ENCODE measurements at regions not wholly inside any gene's neighbourhood (a gene's known extent, or its start where the extent isn't known, plus 50 kb on each side); places are given as distances from the start of the nearest gene placed in this dataset.

GRCh38 chr12:13376610-13377373, 180.3 kb downstream of the EMP1 start:
- no peak for DNase-seq

- DNase-seq = no peak
These were observed 179.2 kb downstream of the EMP1 start for GRCh38 chr12:13375583-13376345.

- DNase-seq = no peak
These were observed 178.3 kb downstream of the EMP1 start for GRCh38 chr12:13374793-13375192.

GRCh38 chr12:13373803-13374202, 177.3 kb downstream of the EMP1 start:
- DNase-seq = no peak

- DNase-seq = no peak
These were observed 176.6 kb downstream of the EMP1 start for GRCh38 chr12:13373131-13373530.

GRCh38 chr12:13372386-13372785, 175.9 kb downstream of the EMP1 start:
- no peak for DNase-seq

GRCh38 chr12:13371797-13372196, 175.3 kb downstream of the EMP1 start:
- DNase-seq = no peak

GRCh38 chr12:13371367-13371766, 174.8 kb downstream of the EMP1 start:
- no peak for DNase-seq

GRCh38 chr12:13369474-13370056, 173.0 kb downstream of the EMP1 start:
- DNase-seq = no peak

- no peak for DNase-seq
These were observed 172.4 kb downstream of the EMP1 start for GRCh38 chr12:13368971-13369370.

- no peak for DNase-seq
These were observed 171.9 kb downstream of the EMP1 start for GRCh38 chr12:13368431-13368830.

GRCh38 chr12:13367973-13368372, 171.4 kb downstream of the EMP1 start:
- no peak for DNase-seq

GRCh38 chr12:13365748-13366366, 169.3 kb downstream of the EMP1 start:
- no peak for DNase-seq

GRCh38 chr12:13362260-13362841, 165.8 kb downstream of the EMP1 start:
- DNase-seq = peak; percentile 83

GRCh38 chr12:13359636-13360035, 163.1 kb downstream of the EMP1 start:
- DNase-seq = no peak

- DNase-seq = no peak
These were observed 161.9 kb downstream of the EMP1 start for GRCh38 chr12:13358391-13358905.

GRCh38 chr12:13350946-13351345, 154.4 kb downstream of the EMP1 start:
- no peak for DNase-seq

- no peak for DNase-seq
These were observed 153.9 kb downstream of the EMP1 start for GRCh38 chr12:13350381-13350780.

- no peak for DNase-seq
These were observed 151.9 kb downstream of the EMP1 start for GRCh38 chr12:13348464-13348863.

- DNase-seq = no peak
These were observed 150.9 kb downstream of the EMP1 start for GRCh38 chr12:13347241-13348043.

GRCh38 chr12:13345722-13346121, 149.2 kb downstream of the EMP1 start:
- DNase-seq = no peak

GRCh38 chr12:13343375-13343774, 146.8 kb downstream of the EMP1 start:
- no peak for DNase-seq

All from hematopoietic multipotent progenitor cell treated with erythropoietin and hydrocortisone succinate and interleukin-3 and kit ligand, for 6 days (in vitro differentiated cells).